ENCODE measurements at regions not wholly inside any gene's neighbourhood (a gene's known extent, or its start where the extent isn't known, plus 50 kb on each side); places are given as distances from the start of the nearest gene placed in this dataset.

DNA sequence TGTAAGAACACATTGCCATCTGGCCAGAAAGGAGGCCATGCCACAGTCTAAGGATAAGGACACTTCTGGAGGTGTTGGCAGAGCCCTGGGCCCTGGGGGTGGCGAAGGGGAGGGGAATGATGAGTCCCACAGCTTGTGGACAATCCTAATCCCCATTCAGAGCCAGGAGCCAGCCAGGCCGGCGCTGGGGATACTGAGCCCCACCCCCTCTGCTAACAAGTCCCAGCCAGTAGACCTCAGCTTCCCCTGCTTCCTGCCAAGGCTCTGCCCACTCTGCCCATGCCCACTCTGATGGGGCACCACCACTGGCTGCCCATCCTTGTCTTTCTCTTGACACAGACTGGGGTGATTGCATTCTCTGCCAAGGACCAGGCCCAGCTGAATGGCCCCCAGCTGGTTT is 71.9 kb downstream of the NAV1 start:
- DNase-seq (ENCODE audit: low read depth), result no peak

DNA sequence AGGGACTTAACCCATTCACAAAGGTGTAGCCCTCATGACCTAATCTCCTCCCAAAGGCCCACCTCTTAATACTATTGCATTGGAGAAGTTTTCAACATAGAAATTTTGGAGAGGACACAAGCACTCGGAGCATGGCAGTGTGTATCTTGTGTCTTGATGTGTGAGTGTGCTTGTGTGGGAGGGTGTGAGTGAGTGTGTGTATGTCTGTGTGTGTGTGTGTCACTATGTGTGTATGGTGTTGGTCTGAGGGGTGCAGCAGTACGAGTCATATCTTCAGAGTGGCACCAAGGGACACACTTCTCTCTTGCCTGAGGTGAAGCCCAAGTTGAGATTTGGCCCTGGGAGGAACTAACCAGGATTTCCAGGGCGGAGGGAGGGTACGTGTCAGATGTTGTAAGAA is 73.7 kb downstream of the NAV1 start:
- no peak for DNase-seq (ENCODE audit: low read depth)

DNA sequence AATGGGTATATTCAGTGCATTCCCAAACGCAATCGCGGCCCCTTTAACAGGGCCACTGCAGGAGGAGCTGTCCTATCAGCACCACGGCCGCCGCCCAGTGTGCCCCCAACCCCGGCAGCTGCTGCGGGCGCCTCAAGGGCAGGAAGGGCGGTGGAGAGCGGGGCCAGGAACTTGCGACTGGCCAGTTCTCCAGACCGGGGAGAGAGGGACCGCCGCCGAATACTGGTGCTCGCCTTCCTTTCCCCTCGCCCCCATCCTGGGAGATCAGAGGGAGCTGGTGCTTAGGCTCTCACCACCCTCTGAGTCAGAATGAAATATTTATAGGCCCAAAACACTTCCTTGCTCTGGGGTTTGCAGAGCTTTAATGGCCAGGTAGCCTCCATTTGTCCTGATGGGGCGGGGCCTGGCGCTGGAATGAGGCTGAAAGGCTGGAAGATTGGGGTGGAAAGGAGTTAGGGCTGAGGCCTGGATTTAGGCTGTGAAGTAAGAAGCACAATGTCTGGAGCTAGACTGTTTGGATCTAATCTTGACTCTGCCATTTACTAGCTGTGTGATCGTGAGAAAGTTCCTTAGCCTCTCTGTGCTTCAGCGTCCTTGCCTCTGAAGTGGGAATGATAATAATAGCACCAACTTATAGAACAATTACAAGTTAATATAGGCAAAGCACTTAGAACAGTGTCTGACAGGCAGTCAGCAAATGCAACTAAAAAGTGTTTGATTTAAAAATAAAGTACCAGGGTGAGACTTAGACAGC is 75.5 kb downstream of the NAV1 start:
- DNase-seq (ENCODE audit: low read depth), result peak; percentile 54

DNA sequence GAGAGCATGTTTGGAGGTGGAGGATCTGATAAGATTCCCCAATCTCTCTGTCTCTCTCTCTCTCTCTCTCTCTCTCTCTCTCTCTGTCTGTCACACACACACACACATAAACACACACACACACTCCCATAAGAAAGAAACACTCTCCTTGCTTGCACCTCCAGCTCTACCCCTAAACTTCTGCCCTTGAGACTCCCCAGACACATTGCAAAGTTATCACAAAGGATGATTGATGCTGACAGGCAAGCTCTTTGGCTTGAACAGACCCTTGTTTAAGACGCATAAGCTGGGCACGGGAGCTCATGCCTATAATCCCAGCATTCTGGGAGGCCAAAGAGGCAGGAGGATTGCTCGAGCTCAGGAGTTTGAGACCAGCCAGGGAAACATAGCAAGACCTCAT is 78.2 kb downstream of the NAV1 start:
- DNase-seq (ENCODE audit: low read depth), result no peak

- DNase-seq (ENCODE audit: low read depth), result no peak
These were observed 79.5 kb downstream of the NAV1 start for GRCh38 chr1:201618389-201618788.

- no peak for DNase-seq (ENCODE audit: low read depth)
These were observed 80.0 kb downstream of the NAV1 start for GRCh38 chr1:201618905-201619304.

- DNase-seq (ENCODE audit: low read depth), result no peak
These were observed 80.6 kb downstream of the NAV1 start for GRCh38 chr1:201619513-201619912.

- DNase-seq (ENCODE audit: low read depth), result no peak
These were observed 83.4 kb downstream of the NAV1 start for GRCh38 chr1:201622353-201622752.

- no peak for DNase-seq (ENCODE audit: low read depth)
These were observed 83.9 kb downstream of the NAV1 start for GRCh38 chr1:201622824-201623223.

GRCh38 chr1:201624741-201625225 is 85.9 kb downstream of the NAV1 start:
- DNase-seq (ENCODE audit: low read depth), result no peak

DNA sequence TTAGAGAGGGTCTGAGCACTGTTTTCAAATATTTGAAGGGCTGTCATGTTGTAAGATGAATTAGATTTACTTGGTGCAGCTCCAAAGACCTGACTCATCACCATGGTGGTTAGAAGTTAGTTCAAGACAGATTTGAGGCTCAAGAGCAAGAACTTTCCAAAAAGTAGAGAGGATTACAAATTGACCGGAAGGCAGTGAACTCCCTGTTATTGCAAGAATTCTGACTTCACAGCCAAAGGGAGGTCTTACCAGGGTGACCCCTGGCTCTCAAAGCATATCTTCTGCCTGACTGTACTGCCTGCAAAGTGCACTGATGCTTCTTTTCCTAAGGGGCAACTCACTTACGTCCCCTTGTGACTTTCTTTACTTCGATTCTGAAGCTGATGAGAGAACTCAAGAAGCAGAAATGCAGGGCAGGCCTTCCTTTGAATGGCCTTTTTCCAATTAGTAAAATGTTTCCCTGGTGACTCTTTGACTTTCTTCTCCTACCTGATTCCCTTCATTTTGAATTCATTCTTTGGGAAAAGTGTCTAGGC is 86.4 kb downstream of the NAV1 start:
- DNase-seq (ENCODE audit: low read depth), result peak; percentile 99

DNA sequence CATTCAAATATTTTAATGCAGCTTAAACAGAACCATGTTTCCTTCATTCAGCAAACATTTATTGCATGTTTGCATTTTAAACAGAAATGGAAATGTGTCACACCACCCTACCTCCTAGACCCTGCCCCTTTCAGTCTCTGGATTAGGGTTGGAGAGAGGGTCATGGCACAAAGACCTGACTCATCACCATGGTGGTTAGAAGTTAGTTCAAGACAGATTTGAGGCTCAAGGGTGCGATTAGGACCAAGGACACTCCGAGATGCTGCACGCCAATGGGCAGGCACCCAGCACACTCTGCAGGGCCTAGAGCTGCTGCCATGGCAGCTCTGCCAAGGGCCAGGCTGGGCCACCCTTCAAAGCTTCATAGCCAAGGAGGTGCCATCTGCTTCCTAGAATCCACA is 86.9 kb downstream of the NAV1 start:
- DNase-seq (ENCODE audit: low read depth), result peak; percentile 33

- no peak for DNase-seq (ENCODE audit: low read depth)
These were observed 87.8 kb downstream of the NAV1 start for GRCh38 chr1:201626629-201627275.

DNA sequence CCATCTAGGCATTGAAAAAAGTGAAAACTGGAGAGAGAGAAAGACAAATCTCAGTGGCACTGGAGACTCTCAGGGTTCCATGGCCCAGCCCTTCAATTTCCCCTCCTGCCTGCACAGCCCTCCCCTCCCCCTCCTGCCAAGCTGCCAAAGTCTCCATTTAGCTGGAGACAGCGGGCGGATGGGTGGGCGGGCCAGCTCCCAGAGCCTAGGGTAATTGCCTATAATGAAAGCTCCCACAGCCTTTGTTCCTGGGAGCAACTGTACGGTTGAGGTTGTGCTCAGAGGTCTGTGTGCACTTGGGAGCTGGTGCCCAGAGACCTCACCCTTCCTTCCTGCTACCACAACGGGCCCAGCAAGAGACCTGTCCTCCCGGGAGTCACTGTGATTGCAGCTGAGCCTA is 89.6 kb downstream of the NAV1 start:
- DNase-seq (ENCODE audit: low read depth), result no peak

DNA sequence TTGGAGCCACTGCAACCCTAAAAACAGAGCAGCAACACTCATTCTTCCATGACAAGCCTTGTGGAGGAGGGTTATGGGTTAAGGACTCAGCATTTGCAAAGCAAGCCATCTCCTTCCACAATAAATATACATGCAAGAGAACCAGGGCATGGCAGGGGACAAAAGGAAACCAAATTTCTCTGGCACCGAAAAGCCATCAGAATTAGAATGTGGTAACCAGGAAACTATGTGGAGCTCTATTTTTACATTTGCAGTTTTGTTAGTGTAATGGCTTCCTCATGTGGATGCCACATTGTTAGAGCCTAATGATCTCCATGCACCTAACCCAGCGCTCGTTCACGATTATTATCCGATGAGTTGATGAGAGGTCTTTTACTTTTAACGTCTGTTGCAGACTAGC is 91.7 kb downstream of the NAV1 start:
- peak; percentile 84 for DNase-seq (ENCODE audit: low read depth)

- no peak for DNase-seq (ENCODE audit: low read depth)
These were observed 92.1 kb downstream of the NAV1 start for GRCh38 chr1:201631037-201631436.

DNA sequence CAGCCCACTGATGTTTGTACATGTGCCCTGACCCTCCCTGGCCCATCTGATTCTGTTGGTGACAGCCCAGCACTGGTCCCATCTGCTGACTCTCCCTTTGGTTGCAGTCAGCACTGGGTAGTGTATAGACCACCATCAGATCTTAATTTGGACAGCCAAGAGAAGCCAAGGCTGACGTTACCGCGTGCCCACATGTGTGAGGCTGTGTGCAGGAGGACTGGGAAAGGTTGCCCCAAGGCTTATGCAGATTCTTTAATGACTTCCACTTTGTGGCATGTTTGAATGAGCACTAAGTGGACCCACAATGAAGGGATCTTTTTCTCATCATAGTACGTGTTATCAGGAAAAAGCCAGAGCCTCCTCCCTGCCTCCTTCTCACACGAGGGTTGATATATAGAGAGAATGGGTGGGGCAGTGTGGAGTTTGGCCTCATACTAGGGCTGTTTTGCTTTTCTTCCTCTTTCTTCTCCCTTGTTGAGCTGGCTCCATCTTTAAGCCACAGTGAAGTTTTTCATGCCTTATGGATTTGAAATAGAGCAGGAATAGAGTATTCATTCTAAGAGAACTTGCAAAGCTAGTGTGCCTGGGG is 93.5 kb downstream of the NAV1 start:
- no peak for DNase-seq (ENCODE audit: low read depth)

- no peak for DNase-seq (ENCODE audit: low read depth)
These were observed 94.4 kb downstream of the NAV1 start for GRCh38 chr1:201633297-201633696.

- no peak for DNase-seq (ENCODE audit: low read depth)
These were observed 94.9 kb downstream of the NAV1 start for GRCh38 chr1:201633811-201634210.

- DNase-seq (ENCODE audit: low read depth), result peak; percentile 57
These were observed 95.3 kb downstream of the NAV1 start for GRCh38 chr1:201634261-201634660.

DNA sequence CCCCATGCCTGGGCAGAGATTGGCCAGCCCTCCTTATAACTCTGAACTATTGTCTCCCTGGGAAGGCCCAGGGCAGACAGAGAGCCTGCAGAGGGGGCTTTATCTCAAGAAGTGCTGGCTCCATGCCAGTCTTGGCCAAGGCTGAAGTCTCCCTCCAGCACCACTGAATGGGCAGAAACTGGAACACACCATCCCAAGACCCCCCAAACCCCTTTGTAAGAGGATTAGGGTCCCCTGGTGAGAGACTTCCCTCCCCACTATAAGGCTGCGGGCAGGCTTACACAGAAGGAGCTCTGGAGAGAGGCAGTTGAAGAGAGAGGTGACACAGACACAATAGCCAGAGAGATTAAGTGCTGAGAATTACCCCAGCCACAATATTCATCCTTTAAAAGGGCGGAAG is 97.2 kb downstream of the NAV1 start:
- no peak for DNase-seq (ENCODE audit: low read depth)

- DNase-seq (ENCODE audit: low read depth), result peak; percentile 94
These were observed 97.6 kb downstream of the NAV1 start for GRCh38 chr1:201636510-201636971.
